Psoas muscle (tissue), 7 donors: ENCODE measurements at regions not wholly inside any gene's neighbourhood (a gene's known extent, or its start where the extent isn't known, plus 50 kb on each side); places are given as distances from the start of the nearest gene placed in this dataset.

Source experiments
- ATAC-seq, 4 donors: fragments of 200-7000 bp; cut with Tn5 transposase; one replicate each; pipeline ENCODE4 v1.9.1; 2020; ENCODE audit warnings: moderate library complexity in 3 of 4, mild to moderate bottlenecking in 2 of 4
- DNase-seq, 2 donors: peaks; one replicate each; pipeline ENCODE4 v3.0.0-alpha.2; 2020
- H3K27ac ChIP-seq: fragments of 200-600 bp; one replicate; pipeline ENCODE4 v1.8.0; 2022
- H3K27me3 ChIP-seq, 3 donors: fragments of 200-600 bp in 1 of 3; one replicate each; pipeline versions ENCODE4 v1.6.1 to v1.8.0; 2013 to 2022; ENCODE audit warnings: low read length in 2 of 3, mild to moderate bottlenecking in 2 of 3, moderate library complexity in 1 of 3; ENCODE audit not compliant: insufficient read depth in 3 of 3
- H3K36me3 ChIP-seq, 2 donors: fragments of 200-600 bp in 1 of 2; one replicate each; pipeline versions ENCODE4 v1.6.1 to v1.8.0; 2013 to 2022; ENCODE audit warnings: low read depth in 1 of 2, mild to moderate bottlenecking in 1 of 2, moderate library complexity in 1 of 2; ENCODE audit not compliant: insufficient read depth in 1 of 2
- H3K4me1 ChIP-seq: fragments of 200-600 bp; one replicate; pipeline ENCODE4 v1.8.0; 2022
- H3K4me3 ChIP-seq: fragments of 200-600 bp; one replicate; pipeline ENCODE4 v1.8.0; 2022; ENCODE audit warnings: mild to moderate bottlenecking
- H3K9me3 ChIP-seq: fragments of 200-600 bp; one replicate; pipeline ENCODE4 v1.8.0; 2022
- WGBS, 3 donors: extraction: QIAGEN DNeasy Blood & Tissue Kit; methylation state at CpG; one replicate each; pipeline versions ENCODE4 v1.1.6 to v1.1.7; 2013; 5-methylcytosine and 5-hydroxymethylcytosine counted together
- intact Hi-C, 2 donors: fragments of 100-400 bp; cut with DNase I; formaldehyde crosslinking; loops; one replicate each; pipeline versions ENCODE4 v1.11.0 to v1.14.2; 2022
- TF ChIP-seq, protein P1 (sequence below): fragments of 200-600 bp; IDR thresholded peaks from one replicate; pipeline ENCODE4 v1.8.0; 2022; ENCODE audit warnings: antibody characterized with exemption
- donor health status: healthy with polysubstance abuse.
- donor health status: DM: no; HTN: no; CAD: no; lungs with moderate emphysema.
- donor health status: Bipolar disorder and iron deficiency.
- donor health status: healthy.
- donor health status: DM: yes; HTN: yes; CAD: no.
- donor health status: DM: no; HTN: no; CAD: no.
- donor health status: DM: yes; HTN: yes; CAD: no.

DNA sequence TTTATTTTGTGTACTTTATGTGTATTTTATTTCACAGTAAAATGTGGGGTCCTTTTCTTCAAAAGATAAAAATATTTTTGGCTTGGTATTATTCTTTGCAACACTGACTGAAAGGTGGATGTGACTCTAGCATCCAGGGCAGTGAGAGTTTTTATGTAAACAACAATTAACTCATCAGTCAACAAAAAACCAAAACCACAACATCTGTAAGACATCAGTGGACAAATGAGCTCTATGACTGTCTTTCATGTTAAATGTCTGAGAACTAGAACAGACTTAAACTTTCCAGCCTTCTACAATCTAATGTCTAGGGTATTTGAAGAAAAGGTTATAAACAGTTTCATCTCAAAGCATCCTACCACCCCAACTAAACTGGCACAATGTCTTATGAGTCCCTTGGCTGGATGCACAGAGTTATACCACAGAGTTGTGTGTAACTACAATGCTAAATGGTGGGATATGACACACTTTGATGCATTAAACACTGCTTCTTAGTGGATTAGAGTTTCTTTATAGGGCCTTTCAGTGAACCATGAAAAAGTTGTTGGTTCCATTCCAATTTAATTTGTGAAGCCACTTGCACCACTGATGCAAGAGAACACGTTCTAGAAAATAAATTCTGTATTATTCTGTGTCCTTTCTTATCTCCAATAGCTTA is 544.2 kb upstream of the KLF12 start:
- Histone ChIP-seq H3K9me3 (no peaks in the 10 kb centered on the region), H3K36me3 (no peaks in the 10 kb centered on the region), H3K27ac (no peak overlapping the region), H3K4me1 (no peaks in the 10 kb centered on the region), H3K27me3 (no peaks in the 10 kb centered on the region), H3K4me3 (no peak overlapping the region)
- TF ChIP-seq, protein P1, sequence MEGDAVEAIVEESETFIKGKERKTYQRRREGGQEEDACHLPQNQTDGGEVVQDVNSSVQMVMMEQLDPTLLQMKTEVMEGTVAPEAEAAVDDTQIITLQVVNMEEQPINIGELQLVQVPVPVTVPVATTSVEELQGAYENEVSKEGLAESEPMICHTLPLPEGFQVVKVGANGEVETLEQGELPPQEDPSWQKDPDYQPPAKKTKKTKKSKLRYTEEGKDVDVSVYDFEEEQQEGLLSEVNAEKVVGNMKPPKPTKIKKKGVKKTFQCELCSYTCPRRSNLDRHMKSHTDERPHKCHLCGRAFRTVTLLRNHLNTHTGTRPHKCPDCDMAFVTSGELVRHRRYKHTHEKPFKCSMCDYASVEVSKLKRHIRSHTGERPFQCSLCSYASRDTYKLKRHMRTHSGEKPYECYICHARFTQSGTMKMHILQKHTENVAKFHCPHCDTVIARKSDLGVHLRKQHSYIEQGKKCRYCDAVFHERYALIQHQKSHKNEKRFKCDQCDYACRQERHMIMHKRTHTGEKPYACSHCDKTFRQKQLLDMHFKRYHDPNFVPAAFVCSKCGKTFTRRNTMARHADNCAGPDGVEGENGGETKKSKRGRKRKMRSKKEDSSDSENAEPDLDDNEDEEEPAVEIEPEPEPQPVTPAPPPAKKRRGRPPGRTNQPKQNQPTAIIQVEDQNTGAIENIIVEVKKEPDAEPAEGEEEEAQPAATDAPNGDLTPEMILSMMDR = no peak
- 23 to 31% (median 27%) methylated on average over 1 of the region's 1 CpG for WGBS, 3 donors
- no peak for ATAC-seq
- no peak for DNase-seq
- intact Hi-C loops = no loop called here

DNA sequence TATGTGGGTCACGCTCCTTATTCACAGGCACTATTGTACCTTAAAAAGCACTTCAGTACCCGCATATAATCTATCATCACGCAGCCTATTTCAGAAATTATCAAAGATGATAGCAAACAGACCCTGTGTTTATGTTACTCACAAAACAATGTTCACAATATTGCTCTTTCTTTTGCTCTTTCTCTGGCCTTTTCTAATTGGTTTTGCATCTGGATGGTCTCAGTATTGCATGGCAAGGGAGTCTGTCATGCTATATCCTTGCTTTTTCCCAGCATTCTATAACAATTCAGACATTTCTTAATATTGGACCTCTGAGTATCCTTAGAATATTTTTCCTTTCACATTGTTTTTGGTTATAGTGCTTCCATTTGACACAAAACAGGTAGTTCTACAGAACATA is 541.8 kb upstream of the KLF12 start:
- DNase-seq (no peak), ATAC-seq (no peak)
- Histone ChIP-seq H3K36me3 (no peaks in the 10 kb centered on the region), H3K27me3 (no peaks in the 10 kb centered on the region), H3K4me1 (no peaks in the 10 kb centered on the region), H3K27ac (no peak overlapping the region), H3K9me3 (no peaks in the 10 kb centered on the region), H3K4me3 (no peak overlapping the region)
- 35 to 55% (median 36%) methylated on average over 3 of the region's 3 CpGs for WGBS, 3 donors
- TF ChIP-seq, protein P1 = no peak
- intact Hi-C loops = no loop called here

DNA sequence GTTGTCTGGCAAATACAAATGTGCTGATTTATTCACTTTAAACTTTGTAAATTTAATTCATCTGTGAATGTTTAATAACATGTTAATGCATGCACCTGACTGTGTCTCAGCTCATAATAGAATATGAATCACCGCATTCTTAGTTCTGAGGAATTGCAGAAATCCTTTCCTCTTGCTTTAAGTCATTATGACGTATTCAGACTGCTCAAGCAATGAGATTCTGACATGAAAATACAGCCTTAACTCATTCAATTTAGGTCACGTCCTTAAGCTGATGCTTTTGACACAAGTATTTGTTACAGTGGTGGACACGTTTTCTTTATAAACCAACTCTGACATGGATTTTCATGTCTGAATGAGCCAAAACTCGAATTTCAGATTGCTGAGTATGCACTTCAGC is 541.0 kb upstream of the KLF12 start:
- 54 to 65% (median 58%) methylated on average over 5 of the region's 5 CpGs for WGBS, 3 donors
- Histone ChIP-seq H3K4me3 (no peak overlapping the region), H3K4me1 (no peaks in the 10 kb centered on the region), H3K9me3 (no peaks in the 10 kb centered on the region), H3K27me3 (no peaks in the 10 kb centered on the region), H3K36me3 (no peaks in the 10 kb centered on the region), H3K27ac (no peak overlapping the region)
- ATAC-seq (no peak), DNase-seq (no peak)
- intact Hi-C loops = no loop called here
- TF ChIP-seq, protein P1 = no peak

DNA sequence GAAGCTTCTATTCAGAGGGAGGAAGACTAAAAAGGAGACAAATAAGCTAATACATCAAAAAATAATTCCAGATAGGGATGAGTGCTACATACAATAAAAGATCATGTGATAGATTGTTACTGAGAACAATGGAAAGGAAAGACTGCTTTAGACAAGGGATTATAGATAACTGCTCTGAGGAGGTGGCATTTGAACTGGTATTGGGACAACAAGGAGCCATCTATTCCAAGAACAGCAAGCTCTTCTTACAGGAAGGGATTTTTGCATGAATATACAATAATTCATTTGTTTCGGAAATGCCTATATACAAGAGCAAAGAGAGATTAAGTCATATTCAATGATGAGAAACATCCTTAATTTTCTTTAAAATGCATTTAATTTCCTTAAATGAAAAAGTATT is 540.5 kb upstream of the KLF12 start:
- WGBS, 3 donors = 85 to 92% (median 91%) methylated on average over 1 of the region's 1 CpG
- H3K36me3 ChIP-seq = no peaks in the 10 kb centered on the region
- no peaks in the 10 kb centered on the region for H3K4me1 ChIP-seq
- H3K27me3 ChIP-seq = no peaks in the 10 kb centered on the region
- no peak overlapping the region for H3K4me3 ChIP-seq
- no peak overlapping the region for H3K27ac ChIP-seq
- TF ChIP-seq, protein P1 = no peak
- ATAC-seq (no peak), DNase-seq (no peak)
- intact Hi-C loops = no loop called here
- no peaks in the 10 kb centered on the region for H3K9me3 ChIP-seq

DNA sequence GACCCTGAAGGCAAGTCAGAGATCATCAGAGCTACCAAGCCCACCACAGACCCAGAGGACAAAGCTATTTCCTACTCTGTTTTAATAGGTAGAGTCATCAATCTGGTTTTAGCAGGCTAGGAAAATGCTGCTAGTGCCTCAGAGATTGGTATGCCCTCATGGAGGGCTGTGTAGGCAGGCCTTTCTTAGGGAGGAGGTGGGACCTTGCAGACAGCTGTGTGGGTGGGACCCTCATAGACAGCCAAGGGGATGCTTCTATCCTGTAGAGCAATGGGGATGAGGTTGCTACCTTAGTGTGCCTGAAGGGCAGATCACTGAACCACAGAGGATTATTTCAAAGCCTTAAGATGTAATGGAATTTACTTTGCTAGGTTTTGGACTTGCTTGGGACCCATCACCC is 534.9 kb upstream of the KLF12 start:
- intact Hi-C loops = no loop called here
- no peak for DNase-seq
- no peaks in the 10 kb centered on the region for H3K4me1 ChIP-seq
- H3K4me3 ChIP-seq = no peak overlapping the region
- TF ChIP-seq, protein P1 = no peak
- no peak overlapping the region for H3K27ac ChIP-seq
- ATAC-seq = no peak
- no peaks in the 10 kb centered on the region for H3K9me3 ChIP-seq
- no peaks in the 10 kb centered on the region for H3K27me3 ChIP-seq
- H3K36me3 ChIP-seq = no peaks in the 10 kb centered on the region
